NCI-H2227 treated with DMSO at 0.1 percent for 48 hours (cell line): ENCODE measurements at regions not wholly inside any gene's neighbourhood (a gene's known extent, or its start where the extent isn't known, plus 50 kb on each side); places are given as distances from the start of the nearest gene placed in this dataset.

Experiments
- DNase-seq: peaks from one replicate; lab custom pipeline; 2025; lab: John Stamatoyannopoulos, UW

GRCh38 chr5:61784341-61784740, 452.3 kb downstream of the ZSWIM6 start:
- no peak for DNase-seq

- no peak for DNase-seq
Measured at GRCh38 chr5:61788548-61788947, 456.5 kb downstream of the ZSWIM6 start.

- no peak for DNase-seq
Measured at GRCh38 chr5:61790007-61790406, 457.9 kb downstream of the ZSWIM6 start.

GRCh38 chr5:61790678-61791077, 458.6 kb downstream of the ZSWIM6 start:
- DNase-seq, result no peak

- DNase-seq, result no peak
Measured at GRCh38 chr5:61796773-61797172, 464.7 kb downstream of the ZSWIM6 start.

- no peak for DNase-seq
Measured at GRCh38 chr5:61800450-61800849, 468.4 kb downstream of the ZSWIM6 start.

- no peak for DNase-seq
Measured at GRCh38 chr5:61801174-61801573, 469.1 kb downstream of the ZSWIM6 start.

- DNase-seq, result no peak
Measured at GRCh38 chr5:61802456-61802855, 470.4 kb downstream of the ZSWIM6 start.

- DNase-seq, result no peak
Measured at GRCh38 chr5:61805101-61805500, 473.0 kb downstream of the ZSWIM6 start.

GRCh38 chr5:61806491-61807020, 474.5 kb downstream of the ZSWIM6 start:
- DNase-seq, result no peak

GRCh38 chr5:61808091-61808490, 476.0 kb downstream of the ZSWIM6 start:
- no peak for DNase-seq

GRCh38 chr5:61808909-61809308, 476.9 kb downstream of the ZSWIM6 start:
- no peak for DNase-seq

GRCh38 chr5:61809651-61810050, 477.6 kb downstream of the ZSWIM6 start:
- no peak for DNase-seq

GRCh38 chr5:61811052-61811451, 479.0 kb downstream of the ZSWIM6 start:
- no peak for DNase-seq

GRCh38 chr5:61813361-61813760, 481.3 kb downstream of the ZSWIM6 start:
- DNase-seq, result no peak

GRCh38 chr5:61815339-61815738, 483.3 kb downstream of the ZSWIM6 start:
- DNase-seq, result no peak

GRCh38 chr5:61816146-61816545, 484.1 kb downstream of the ZSWIM6 start:
- DNase-seq, result no peak

GRCh38 chr5:61816585-61817450, 484.8 kb downstream of the ZSWIM6 start:
- no peak for DNase-seq

GRCh38 chr5:61817472-61818326, 485.6 kb downstream of the ZSWIM6 start:
- peak; percentile 56 for DNase-seq

GRCh38 chr5:61820836-61821235, 485.2 kb upstream of the KIF2A start:
- no peak for DNase-seq

GRCh38 chr5:61821561-61821960, 484.4 kb upstream of the KIF2A start:
- no peak for DNase-seq

- DNase-seq, result no peak
Measured at GRCh38 chr5:61822584-61822983, 483.4 kb upstream of the KIF2A start.

GRCh38 chr5:61823065-61823464, 482.9 kb upstream of the KIF2A start:
- DNase-seq, result no peak
